ENCODE measurements at regions not wholly inside any gene's neighbourhood (a gene's known extent, or its start where the extent isn't known, plus 50 kb on each side); places are given as distances from the start of the nearest gene placed in this dataset.

- TF ChIP-seq, protein P1, sequence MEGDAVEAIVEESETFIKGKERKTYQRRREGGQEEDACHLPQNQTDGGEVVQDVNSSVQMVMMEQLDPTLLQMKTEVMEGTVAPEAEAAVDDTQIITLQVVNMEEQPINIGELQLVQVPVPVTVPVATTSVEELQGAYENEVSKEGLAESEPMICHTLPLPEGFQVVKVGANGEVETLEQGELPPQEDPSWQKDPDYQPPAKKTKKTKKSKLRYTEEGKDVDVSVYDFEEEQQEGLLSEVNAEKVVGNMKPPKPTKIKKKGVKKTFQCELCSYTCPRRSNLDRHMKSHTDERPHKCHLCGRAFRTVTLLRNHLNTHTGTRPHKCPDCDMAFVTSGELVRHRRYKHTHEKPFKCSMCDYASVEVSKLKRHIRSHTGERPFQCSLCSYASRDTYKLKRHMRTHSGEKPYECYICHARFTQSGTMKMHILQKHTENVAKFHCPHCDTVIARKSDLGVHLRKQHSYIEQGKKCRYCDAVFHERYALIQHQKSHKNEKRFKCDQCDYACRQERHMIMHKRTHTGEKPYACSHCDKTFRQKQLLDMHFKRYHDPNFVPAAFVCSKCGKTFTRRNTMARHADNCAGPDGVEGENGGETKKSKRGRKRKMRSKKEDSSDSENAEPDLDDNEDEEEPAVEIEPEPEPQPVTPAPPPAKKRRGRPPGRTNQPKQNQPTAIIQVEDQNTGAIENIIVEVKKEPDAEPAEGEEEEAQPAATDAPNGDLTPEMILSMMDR (IDR thresholded peaks at IDR 0.05; ENCODE audit: borderline replicate concordance, extremely low read depth, low read length, poor library complexity, severe bottlenecking) = no peak
- no peak for TF ChIP-seq EZH2 (IDR thresholded peaks at IDR 0.05; ENCODE audit: borderline replicate concordance, low read depth, low read length, severe bottlenecking)
- no peak overlapping the region for H2AFZ ChIP-seq (ENCODE audit: low read depth, low read length)
- no peak overlapping the region for H3K4me2 ChIP-seq (ENCODE audit: insufficient read depth, low read length)
- no peak overlapping the region for H3K27ac ChIP-seq (ENCODE audit: low read length)
- no peaks in the 10 kb centered on the region for H3K27me3 ChIP-seq (ENCODE audit: insufficient read depth, low read length, poor library complexity)
- peaks cover 24% of the 10 kb centered on the region for H3K9me3 ChIP-seq (ENCODE audit: insufficient read depth, low read length, severe bottlenecking)
- no peak overlapping the region for H3K9ac ChIP-seq (ENCODE audit: low read depth, low read length)
- H3K36me3 ChIP-seq (ENCODE audit: insufficient read depth, low read length) = no peaks in the 10 kb centered on the region
- no peaks in the 10 kb centered on the region for H4K20me1 ChIP-seq (ENCODE audit: insufficient read depth, low read length)
- H3K4me1 ChIP-seq (ENCODE audit: insufficient read depth, low read length) = no peaks in the 10 kb centered on the region
- no peaks in the 10 kb centered on the region for H3K79me2 ChIP-seq (ENCODE audit: insufficient read depth, low read length)
- ATAC-seq (ENCODE audit: insufficient read depth, low read depth) (no peak), DNase-seq (no peak)
- H3K4me3 ChIP-seq (ENCODE audit: low read depth in 1 of 2, low read length in 2 of 2) = no peak overlapping the region
Observed at GRCh38 chr5:12825163-12825562, 920.9 kb upstream of the CTNND2 start.

DNA sequence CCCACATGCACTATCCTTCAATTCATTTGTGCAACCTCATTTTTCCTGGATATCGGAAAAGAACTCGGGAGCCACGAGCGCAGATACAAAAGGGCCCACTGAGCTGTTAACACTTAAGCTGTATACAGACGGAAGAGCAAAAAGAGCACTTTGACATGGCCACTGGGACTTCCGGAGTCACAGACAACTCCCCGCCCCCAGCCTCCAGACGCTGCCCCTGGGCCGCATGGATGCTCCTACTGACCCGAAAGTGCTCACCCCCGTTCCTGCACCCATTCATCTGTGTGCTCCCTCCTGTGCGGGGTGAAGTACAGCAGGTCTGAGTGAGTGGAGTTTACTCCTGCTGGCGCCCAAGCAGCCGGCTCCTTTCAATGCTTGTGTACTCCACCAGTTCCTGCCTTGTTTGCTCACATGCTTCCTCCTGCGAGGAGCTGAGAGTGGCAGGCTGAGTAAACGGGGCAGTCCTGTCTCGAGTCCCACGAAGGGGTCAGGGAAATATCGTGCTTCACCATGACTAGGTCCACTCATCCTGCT is 901.0 kb upstream of the CTNND2 start:
- DNase-seq (no peak), ATAC-seq (ENCODE audit: insufficient read depth, low read depth) (no peak)
- no peaks in the 10 kb centered on the region for H4K20me1 ChIP-seq (ENCODE audit: insufficient read depth, low read length)
- no peaks in the 10 kb centered on the region for H3K36me3 ChIP-seq (ENCODE audit: insufficient read depth, low read length)
- H3K79me2 ChIP-seq (ENCODE audit: insufficient read depth, low read length) = no peaks in the 10 kb centered on the region
- no peak overlapping the region for H3K27ac ChIP-seq (ENCODE audit: low read length)
- no peaks in the 10 kb centered on the region for H3K4me1 ChIP-seq (ENCODE audit: insufficient read depth, low read length)
- TF ChIP-seq EZH2 (IDR thresholded peaks at IDR 0.05; ENCODE audit: borderline replicate concordance, low read depth, low read length, severe bottlenecking) = no peak
- TF ChIP-seq, protein P1 (IDR thresholded peaks at IDR 0.05; ENCODE audit: borderline replicate concordance, extremely low read depth, low read length, poor library complexity, severe bottlenecking) = no peak
- H2AFZ ChIP-seq (ENCODE audit: low read depth, low read length) = no peak overlapping the region
- no peak overlapping the region for H3K4me3 ChIP-seq (ENCODE audit: low read depth in 1 of 2, low read length in 2 of 2)
- no peak overlapping the region for H3K9ac ChIP-seq (ENCODE audit: low read depth, low read length)
- no peaks in the 10 kb centered on the region for H3K9me3 ChIP-seq (ENCODE audit: insufficient read depth, low read length, severe bottlenecking)
- no peaks in the 10 kb centered on the region for H3K27me3 ChIP-seq (ENCODE audit: insufficient read depth, low read length, poor library complexity)
- H3K4me2 ChIP-seq (ENCODE audit: insufficient read depth, low read length) = no peak overlapping the region

GRCh38 chr5:12799165-12799564 is 894.9 kb upstream of the CTNND2 start:
- no peaks in the 10 kb centered on the region for H4K20me1 ChIP-seq (ENCODE audit: insufficient read depth, low read length)
- DNase-seq = no peak

GRCh38 chr5:12795333-12795663 is 891.1 kb upstream of the CTNND2 start:
- H3K4me2 ChIP-seq (ENCODE audit: insufficient read depth, low read length) = no peak overlapping the region
- H3K79me2 ChIP-seq (ENCODE audit: insufficient read depth, low read length) = no peaks in the 10 kb centered on the region
- H3K36me3 ChIP-seq (ENCODE audit: insufficient read depth, low read length) = no peaks in the 10 kb centered on the region
- TF ChIP-seq, protein P1 (IDR thresholded peaks at IDR 0.05; ENCODE audit: borderline replicate concordance, extremely low read depth, low read length, poor library complexity, severe bottlenecking) = no peak
- TF ChIP-seq EZH2 (IDR thresholded peaks at IDR 0.05; ENCODE audit: borderline replicate concordance, low read depth, low read length, severe bottlenecking) = no peak
- no peaks in the 10 kb centered on the region for H3K4me1 ChIP-seq (ENCODE audit: insufficient read depth, low read length)
- DNase-seq (no peak), ATAC-seq (ENCODE audit: insufficient read depth, low read depth) (no peak)
- H3K9ac ChIP-seq (ENCODE audit: low read depth, low read length) = no peak overlapping the region
- H3K4me3 ChIP-seq (ENCODE audit: low read depth in 1 of 2, low read length in 2 of 2) = no peak overlapping the region
- no peaks in the 10 kb centered on the region for H3K27me3 ChIP-seq (ENCODE audit: insufficient read depth, low read length, poor library complexity)
- H4K20me1 ChIP-seq (ENCODE audit: insufficient read depth, low read length) = no peaks in the 10 kb centered on the region
- peaks cover 12% of the 10 kb centered on the region for H3K9me3 ChIP-seq (ENCODE audit: insufficient read depth, low read length, severe bottlenecking)
- H2AFZ ChIP-seq (ENCODE audit: low read depth, low read length) = no peak overlapping the region
- no peak overlapping the region for H3K27ac ChIP-seq (ENCODE audit: low read length)

More at GRCh38 chr5:12799165-12799564, 894.9 kb upstream of the CTNND2 start:
- Histone ChIP-seq H3K4me2 (ENCODE audit: insufficient read depth, low read length) (no peak overlapping the region), H3K4me3 (ENCODE audit: low read depth in 1 of 2, low read length in 2 of 2) (no peak overlapping the region), H3K9me3 (ENCODE audit: insufficient read depth, low read length, severe bottlenecking) (peaks cover 12% of the 10 kb centered on the region), H3K36me3 (ENCODE audit: insufficient read depth, low read length) (no peaks in the 10 kb centered on the region), H3K4me1 (ENCODE audit: insufficient read depth, low read length) (no peaks in the 10 kb centered on the region), H3K27ac (ENCODE audit: low read length) (no peak overlapping the region), H3K27me3 (ENCODE audit: insufficient read depth, low read length, poor library complexity) (no peaks in the 10 kb centered on the region), H2AFZ (ENCODE audit: low read depth, low read length) (no peak overlapping the region), H3K79me2 (ENCODE audit: insufficient read depth, low read length) (no peaks in the 10 kb centered on the region), H3K9ac (ENCODE audit: low read depth, low read length) (no peak overlapping the region)
- TF ChIP-seq EZH2 (IDR thresholded peaks at IDR 0.05; ENCODE audit: borderline replicate concordance, low read depth, low read length, severe bottlenecking) = no peak
- ATAC-seq (ENCODE audit: insufficient read depth, low read depth) = no peak
